Rectal smooth muscle tissue (tissue), 1 donor: ENCODE measurements at regions not wholly inside any gene's neighbourhood (a gene's known extent, or its start where the extent isn't known, plus 50 kb on each side); places are given as distances from the start of the nearest gene placed in this dataset.

Experiments
- H3K27ac ChIP-seq: one replicate; pipeline ENCODE4 v1.7.0; 2013; ENCODE audit warnings: low read depth, low read length, inconsistent platforms
- H3K27me3 ChIP-seq: one replicate; pipeline ENCODE4 v1.7.0; 2013; ENCODE audit warnings: low read length; ENCODE audit not compliant: control insufficient read depth, insufficient read depth
- H3K36me3 ChIP-seq: one replicate; pipeline ENCODE4 v1.7.0; 2013; ENCODE audit warnings: low read length; ENCODE audit not compliant: control insufficient read depth, insufficient read depth
- H3K4me1 ChIP-seq: one replicate; pipeline ENCODE4 v1.7.0; 2013; ENCODE audit warnings: low read length; ENCODE audit not compliant: control insufficient read depth, insufficient read depth
- H3K4me3 ChIP-seq: one replicate; pipeline ENCODE4 v1.7.0; 2013; ENCODE audit warnings: low read length
- H3K9ac ChIP-seq: one replicate; pipeline ENCODE4 v1.7.0; 2013; ENCODE audit warnings: low read length

GRCh38 chr5:38207343-38207742 is 51.0 kb upstream of the EGFLAM start:
- H3K27me3 ChIP-seq, result no peaks in the 10 kb centered on the region
- no peak overlapping the region for H3K27ac ChIP-seq
- H3K9ac ChIP-seq, result no peak overlapping the region
- H3K36me3 ChIP-seq, result no peaks in the 10 kb centered on the region
- no peak overlapping the region for H3K4me3 ChIP-seq
- H3K4me1 ChIP-seq, result no peaks in the 10 kb centered on the region

GRCh38 chr5:38202741-38203140 is 55.6 kb upstream of the EGFLAM start:
- Histone ChIP-seq H3K36me3 (no peaks in the 10 kb centered on the region), H3K27me3 (peaks cover 2% of the 10 kb centered on the region), H3K27ac (no peak overlapping the region), H3K4me3 (no peak overlapping the region), H3K4me1 (no peaks in the 10 kb centered on the region), H3K9ac (no peak overlapping the region)

- no peak overlapping the region for H3K4me3 ChIP-seq
- no peak overlapping the region for H3K9ac ChIP-seq
- H3K27me3 ChIP-seq, result peaks cover 2% of the 10 kb centered on the region
- H3K36me3 ChIP-seq, result no peaks in the 10 kb centered on the region
- H3K4me1 ChIP-seq, result no peaks in the 10 kb centered on the region
- H3K27ac ChIP-seq, result no peak overlapping the region
Observed at GRCh38 chr5:38200872-38201557, 57.3 kb upstream of the EGFLAM start.

- H3K36me3 ChIP-seq, result no peaks in the 10 kb centered on the region
- H3K27me3 ChIP-seq, result peaks cover 2% of the 10 kb centered on the region
- no peak overlapping the region for H3K9ac ChIP-seq
- H3K4me3 ChIP-seq, result no peak overlapping the region
- no peak overlapping the region for H3K27ac ChIP-seq
- H3K4me1 ChIP-seq, result no peaks in the 10 kb centered on the region
Observed at GRCh38 chr5:38197118-38197517, 61.2 kb upstream of the EGFLAM start.

GRCh38 chr5:38193015-38193581 is 65.3 kb upstream of the EGFLAM start:
- H3K4me3 ChIP-seq, result no peak overlapping the region
- no peak overlapping the region for H3K9ac ChIP-seq
- no peak overlapping the region for H3K27ac ChIP-seq
- no peaks in the 10 kb centered on the region for H3K4me1 ChIP-seq
- no peaks in the 10 kb centered on the region for H3K36me3 ChIP-seq
- H3K27me3 ChIP-seq, result no peaks in the 10 kb centered on the region

- Histone ChIP-seq H3K36me3 (no peaks in the 10 kb centered on the region), H3K27ac (no peak overlapping the region), H3K9ac (no peak overlapping the region), H3K4me1 (no peaks in the 10 kb centered on the region), H3K27me3 (no peaks in the 10 kb centered on the region), H3K4me3 (no peak overlapping the region)
Observed at GRCh38 chr5:38191693-38192092, 66.7 kb upstream of the EGFLAM start.

- Histone ChIP-seq H3K36me3 (no peaks in the 10 kb centered on the region), H3K4me3 (no peak overlapping the region), H3K9ac (no peak overlapping the region), H3K27ac (no peak overlapping the region), H3K27me3 (no peaks in the 10 kb centered on the region), H3K4me1 (no peaks in the 10 kb centered on the region)
Observed at GRCh38 chr5:38190111-38190510, 68.2 kb upstream of the EGFLAM start.

- no peaks in the 10 kb centered on the region for H3K27me3 ChIP-seq
- H3K36me3 ChIP-seq, result no peaks in the 10 kb centered on the region
- H3K9ac ChIP-seq, result no peak overlapping the region
- H3K27ac ChIP-seq, result no peak overlapping the region
- no peak overlapping the region for H3K4me3 ChIP-seq
- H3K4me1 ChIP-seq, result no peaks in the 10 kb centered on the region
Observed at GRCh38 chr5:38189081-38189504, 69.3 kb upstream of the EGFLAM start.

GRCh38 chr5:38188591-38188990 is 69.8 kb upstream of the EGFLAM start:
- Histone ChIP-seq H3K27me3 (no peaks in the 10 kb centered on the region), H3K27ac (no peak overlapping the region), H3K36me3 (no peaks in the 10 kb centered on the region), H3K4me3 (no peak overlapping the region), H3K9ac (no peak overlapping the region), H3K4me1 (no peaks in the 10 kb centered on the region)

- no peaks in the 10 kb centered on the region for H3K27me3 ChIP-seq
- H3K36me3 ChIP-seq, result no peaks in the 10 kb centered on the region
- no peak overlapping the region for H3K9ac ChIP-seq
- no peaks in the 10 kb centered on the region for H3K4me1 ChIP-seq
- no peak overlapping the region for H3K4me3 ChIP-seq
- no peak overlapping the region for H3K27ac ChIP-seq
Observed at GRCh38 chr5:38187532-38187931, 70.8 kb upstream of the EGFLAM start.

- Histone ChIP-seq H3K27ac (no peak overlapping the region), H3K27me3 (no peaks in the 10 kb centered on the region), H3K4me1 (no peaks in the 10 kb centered on the region), H3K4me3 (no peak overlapping the region), H3K36me3 (no peaks in the 10 kb centered on the region), H3K9ac (no peak overlapping the region)
Observed at GRCh38 chr5:38184627-38185026, 73.7 kb upstream of the EGFLAM start.

- Histone ChIP-seq H3K36me3 (no peaks in the 10 kb centered on the region), H3K9ac (no peak overlapping the region), H3K4me3 (no peak overlapping the region), H3K27ac (no peak overlapping the region), H3K27me3 (no peaks in the 10 kb centered on the region), H3K4me1 (no peaks in the 10 kb centered on the region)
Observed at GRCh38 chr5:38182991-38183390, 75.4 kb upstream of the EGFLAM start.

GRCh38 chr5:38168029-38168428 is 90.3 kb upstream of the EGFLAM start:
- Histone ChIP-seq H3K4me3 (no peak overlapping the region), H3K27ac (no peak overlapping the region)

More at GRCh38 chr5:38168029-38168428, 90.3 kb upstream of the EGFLAM start:
- Histone ChIP-seq H3K36me3 (no peaks in the 10 kb centered on the region), H3K27me3 (no peaks in the 10 kb centered on the region), H3K4me1 (no peaks in the 10 kb centered on the region), H3K9ac (no peak overlapping the region)
